GM18505 (cell line): ENCODE measurements at regions not wholly inside any gene's neighbourhood (a gene's known extent, or its start where the extent isn't known, plus 50 kb on each side); places are given as distances from the start of the nearest gene placed in this dataset.

Source experiments
- ATAC-seq: cut with Tn5 transposase; IDR thresholded peaks from one replicate; pipeline ENCODE4 v1.9.1; 2021; ENCODE audit not compliant: unreplicated experiment
- POLR2A ChIP-seq: IDR thresholded peaks from 4 replicates; pipeline ENCODE4 v1.6.1; 2011; ENCODE audit warnings: borderline replicate concordance; ENCODE audit not compliant: insufficient read depth, insufficient read length; ENCODE audit errors: extremely low read depth

DNA sequence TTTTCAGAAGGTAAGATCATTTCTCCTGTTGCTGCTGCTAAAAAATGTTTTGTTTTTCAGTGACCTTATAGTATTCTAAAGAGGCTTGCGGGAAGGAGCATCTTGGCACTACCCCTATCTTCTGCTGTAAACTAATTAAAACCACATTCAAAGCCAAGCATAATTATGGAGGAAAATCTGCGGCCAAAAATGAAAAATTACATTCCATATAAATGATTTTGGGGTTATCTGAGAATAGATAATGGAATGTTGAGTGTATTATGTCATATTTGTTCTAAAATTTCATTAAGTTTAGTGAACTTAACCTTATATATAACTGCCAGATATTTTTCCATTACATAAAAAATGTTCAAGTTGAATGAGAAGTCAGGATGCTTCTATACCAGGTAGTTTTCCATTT lies 170.4 kb upstream of the TMC3 start:
- TF ChIP-seq POLR2A, result no peak
- no peak for ATAC-seq

DNA sequence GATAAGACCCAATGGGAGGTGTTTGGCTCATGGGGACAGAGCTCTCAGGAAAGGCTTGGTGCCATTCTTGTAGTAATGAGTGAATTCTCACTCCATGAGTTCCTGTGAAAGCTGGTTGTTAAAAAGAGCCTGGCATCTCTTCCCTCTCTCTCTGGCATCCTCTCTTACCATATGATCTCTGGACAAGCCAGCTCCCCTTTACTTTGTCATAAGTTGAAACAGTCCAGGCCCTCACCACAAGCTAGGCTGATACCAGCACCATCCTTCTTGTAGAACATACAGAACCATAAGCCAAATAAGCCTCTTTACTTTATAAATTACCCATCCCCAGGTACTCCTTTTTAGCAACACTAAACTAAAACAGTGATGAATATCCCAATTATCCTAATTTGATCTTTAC lies 166.9 kb upstream of the TMC3 start:
- no peak for TF ChIP-seq POLR2A

GRCh38 chr15:81536356-81536755 lies 162.3 kb upstream of the TMC3 start:
- no peak for ATAC-seq
- no peak for TF ChIP-seq POLR2A

More for the DNA sequence above, 166.9 kb upstream of the TMC3 start:
- no peak for ATAC-seq

- no peak for ATAC-seq
- TF ChIP-seq POLR2A, result no peak
Observed at GRCh38 chr15:81534124-81534523, 160.1 kb upstream of the TMC3 start.

DNA sequence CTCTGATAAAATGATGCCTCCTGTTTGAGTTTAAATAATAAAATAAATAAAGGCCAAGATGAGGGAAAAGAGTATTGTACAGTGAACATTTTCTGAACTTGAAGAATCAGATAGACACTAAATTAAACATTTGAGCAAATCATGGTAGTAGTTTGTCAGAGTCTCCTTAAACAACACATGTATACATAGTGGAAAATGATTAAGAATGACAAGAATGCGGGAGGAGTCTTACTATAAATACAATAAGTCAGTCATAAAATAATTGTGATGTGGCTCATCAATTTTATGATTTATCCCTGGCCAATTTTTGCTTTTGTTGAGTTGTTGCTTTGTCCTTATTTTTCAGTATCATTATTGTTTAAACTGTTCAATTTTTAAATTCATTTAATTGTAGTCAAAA lies 158.0 kb upstream of the TMC3 start:
- TF ChIP-seq POLR2A, result no peak
- ATAC-seq, result no peak

- no peak for TF ChIP-seq POLR2A
- ATAC-seq, result no peak
Observed at GRCh38 chr15:81531109-81531592, 157.1 kb upstream of the TMC3 start.

GRCh38 chr15:81530271-81530691 lies 156.3 kb upstream of the TMC3 start:
- no peak for TF ChIP-seq POLR2A
- no peak for ATAC-seq

DNA sequence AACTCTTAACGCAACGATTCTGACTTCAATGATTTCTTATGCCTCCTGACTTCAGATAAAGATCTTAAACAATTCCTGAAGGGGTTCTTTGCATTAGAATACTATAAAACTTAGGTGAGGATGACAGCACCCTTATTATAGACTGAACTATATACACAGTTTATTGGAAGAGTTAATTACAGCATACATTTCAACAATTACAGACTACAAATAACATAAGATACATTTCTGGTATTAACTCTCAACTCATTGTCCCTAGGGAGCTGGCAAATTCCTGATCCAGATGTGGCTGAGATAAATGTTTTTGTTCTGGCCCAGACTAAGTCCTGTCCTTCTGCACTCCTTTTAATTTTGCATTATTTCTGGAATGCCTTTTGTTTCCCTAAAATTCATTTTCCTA lies 155.5 kb upstream of the TMC3 start:
- ATAC-seq, result no peak
- TF ChIP-seq POLR2A, result no peak

- TF ChIP-seq POLR2A, result no peak
- ATAC-seq, result no peak
Observed at GRCh38 chr15:81526029-81526428, 152.0 kb upstream of the TMC3 start.

DNA sequence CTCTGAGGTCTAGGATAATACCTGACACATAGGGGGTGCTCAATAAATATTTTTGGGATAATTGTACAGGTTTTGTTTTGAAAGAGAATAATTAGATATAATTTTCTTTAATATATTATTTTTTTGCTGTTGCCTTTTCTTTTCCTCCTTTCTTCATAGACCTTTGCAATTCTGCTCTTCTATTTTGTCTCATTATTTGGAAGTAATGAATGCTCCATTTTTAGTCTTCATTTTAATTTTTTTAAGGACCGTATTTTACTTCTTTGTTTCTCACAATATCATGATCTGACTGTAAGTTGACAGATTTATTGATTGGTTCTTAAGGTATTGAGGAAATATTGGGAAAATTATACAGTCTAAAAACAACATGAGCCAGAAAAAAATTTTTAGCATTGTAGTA lies 150.5 kb upstream of the TMC3 start:
- TF ChIP-seq POLR2A, result no peak
- ATAC-seq, result no peak

DNA sequence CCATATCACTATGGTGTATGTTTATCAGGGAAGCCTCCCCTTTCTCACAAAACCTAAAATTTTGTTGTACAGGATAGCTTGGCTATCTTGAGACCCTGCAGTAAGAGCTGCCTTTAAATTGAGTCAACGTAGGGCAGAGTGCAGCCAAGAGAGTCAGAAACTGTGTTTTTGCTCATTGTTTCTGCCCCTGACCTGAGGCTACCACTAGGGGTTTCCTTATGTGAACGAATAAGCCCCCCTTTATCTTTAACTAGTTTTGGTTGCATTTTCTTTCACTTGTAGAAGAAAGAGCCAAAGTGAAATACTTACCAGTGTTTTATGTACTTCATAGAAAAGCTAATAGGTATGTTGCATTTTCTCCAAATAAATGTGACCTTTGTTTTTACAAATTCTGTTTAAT lies 149.9 kb upstream of the TMC3 start:
- no peak for TF ChIP-seq POLR2A
- no peak for ATAC-seq

DNA sequence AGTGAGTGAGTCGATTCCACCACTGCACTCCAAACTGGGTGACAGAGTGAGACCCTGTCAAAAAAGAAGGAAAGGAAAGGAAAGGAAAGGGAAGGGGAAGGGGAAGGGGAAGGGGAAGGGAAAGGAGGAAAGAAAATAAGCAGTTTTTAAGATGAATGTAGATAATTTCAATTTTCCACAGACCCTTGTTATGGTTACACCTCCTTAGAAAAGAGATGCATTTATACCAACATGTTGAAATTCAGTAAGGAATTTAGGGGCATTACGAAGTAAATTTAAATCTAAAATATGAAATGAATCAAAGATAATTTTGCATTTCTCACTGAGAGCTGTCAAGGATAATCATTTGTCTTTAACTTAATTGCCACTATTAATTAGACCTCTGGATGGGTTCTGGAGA lies 146.5 kb upstream of the TMC3 start:
- ATAC-seq, result no peak
- TF ChIP-seq POLR2A, result no peak

GRCh38 chr15:81516461-81516860 lies 142.4 kb upstream of the TMC3 start:
- TF ChIP-seq POLR2A, result no peak
- no peak for ATAC-seq

DNA sequence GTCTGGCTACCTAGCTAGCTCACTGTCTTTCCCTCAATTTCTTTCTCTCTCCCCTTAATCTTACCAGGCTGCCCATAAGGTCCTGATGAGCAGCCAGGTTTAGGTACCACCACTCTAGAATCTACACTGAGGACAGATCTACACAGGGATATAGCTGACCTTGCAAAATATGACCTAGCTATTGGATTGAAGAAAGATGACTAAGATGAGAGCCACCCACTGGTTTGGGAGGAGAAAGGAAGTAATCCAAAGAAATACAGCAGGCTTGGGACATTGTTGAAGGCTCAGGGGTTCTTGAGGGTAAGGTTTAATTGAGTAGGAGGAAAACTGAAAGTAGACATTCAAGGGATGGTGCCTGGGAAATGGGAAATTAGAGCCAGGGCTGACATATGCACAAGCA lies 142.0 kb upstream of the TMC3 start:
- ATAC-seq, result no peak
- TF ChIP-seq POLR2A, result no peak

GRCh38 chr15:81514725-81515124 lies 140.7 kb upstream of the TMC3 start:
- TF ChIP-seq POLR2A, result no peak
- ATAC-seq, result no peak
